ENCODE measurements at regions not wholly inside any gene's neighbourhood (a gene's known extent, or its start where the extent isn't known, plus 50 kb on each side); places are given as distances from the start of the nearest gene placed in this dataset.

GRCh38 chrX:9342561-9343051 is 122.3 kb upstream of the TBL1X start:
- no peak for TF ChIP-seq CTCF (IDR thresholded peaks at IDR 0.05)
- Histone ChIP-seq H3K4me1 (ENCODE audit: low read depth) (peaks cover 7% of the 10 kb centered on the region), H3K9me3 (no peaks in the 10 kb centered on the region), H3K36me3 (ENCODE audit: low read depth) (no peaks in the 10 kb centered on the region), H3K4me3 (no peak overlapping the region)
- intact Hi-C loops (cut with DNase I, micrococcal nuclease) = loop anchor here in 1 of 2 donors (2.0 kb wide), 1 partner anchor 120 kb away; no protein-coding TSS in a partner anchor
- DNase-seq (peak; percentile 81 to 87 (median 84)), ATAC-seq (peak; percentile 87)

DNA sequence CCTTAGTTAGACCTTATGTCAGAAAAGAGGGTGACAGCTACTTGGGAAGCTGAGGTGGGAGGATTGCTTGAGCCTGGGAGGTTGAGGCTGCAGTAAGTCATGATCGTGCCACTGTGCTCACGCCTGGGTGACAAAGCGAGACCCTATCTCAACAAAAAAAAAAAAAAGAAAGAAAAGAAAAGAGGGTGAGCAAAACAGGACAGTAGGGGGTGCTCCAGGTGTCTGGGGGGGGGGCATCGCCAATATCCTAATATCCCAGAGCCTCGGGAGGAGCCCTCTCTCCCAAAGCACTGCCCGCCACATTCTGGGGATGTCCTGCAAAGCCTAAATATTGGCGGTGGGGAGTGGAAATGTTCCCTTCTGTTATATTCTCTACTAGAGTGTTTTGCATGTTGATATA is 120.9 kb upstream of the TBL1X start:
- ATAC-seq (no peak), DNase-seq (no peak)
- Histone ChIP-seq H3K4me3 (no peak overlapping the region), H3K4me1 (ENCODE audit: low read depth) (peaks cover 7% of the 10 kb centered on the region), H3K36me3 (ENCODE audit: low read depth) (no peaks in the 10 kb centered on the region), H3K9me3 (no peaks in the 10 kb centered on the region)
- intact Hi-C loops (cut with DNase I, micrococcal nuclease) = loop anchor here in 1 of 2 donors (2.0 kb wide), 1 partner anchor 119 kb away; no protein-coding TSS in a partner anchor
- no peak for TF ChIP-seq CTCF (IDR thresholded peaks at IDR 0.05)

DNA sequence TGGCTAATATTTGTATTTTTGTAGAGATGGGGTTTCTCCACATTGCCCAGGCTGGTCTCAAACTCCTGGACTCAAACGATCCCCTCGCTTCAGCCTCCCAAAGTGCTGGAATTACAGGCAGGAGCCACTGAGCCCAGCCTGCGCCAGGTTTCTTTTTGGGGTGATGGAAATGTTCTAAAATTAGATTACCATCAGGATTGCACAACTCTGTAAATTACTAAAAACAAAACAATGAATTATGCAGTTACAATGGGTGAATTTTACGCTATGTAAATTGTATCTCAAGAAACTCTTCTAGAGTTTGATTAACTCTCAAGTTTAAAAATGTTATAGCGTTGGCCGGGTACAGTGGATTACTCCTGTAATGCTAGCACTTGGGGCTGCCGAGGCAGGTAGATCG is 118.9 kb upstream of the TBL1X start:
- no peaks in the 10 kb centered on the region for H3K36me3 ChIP-seq (ENCODE audit: low read depth)
- no peak for TF ChIP-seq CTCF (IDR thresholded peaks at IDR 0.05)
- H3K4me1 ChIP-seq (ENCODE audit: low read depth) = peaks cover 7% of the 10 kb centered on the region
- ATAC-seq = no peak
- no peak overlapping the region for H3K4me3 ChIP-seq
- no peaks in the 10 kb centered on the region for H3K9me3 ChIP-seq
- no peak for DNase-seq
- intact Hi-C loops (cut with DNase I, micrococcal nuclease) = no loop called here

DNA sequence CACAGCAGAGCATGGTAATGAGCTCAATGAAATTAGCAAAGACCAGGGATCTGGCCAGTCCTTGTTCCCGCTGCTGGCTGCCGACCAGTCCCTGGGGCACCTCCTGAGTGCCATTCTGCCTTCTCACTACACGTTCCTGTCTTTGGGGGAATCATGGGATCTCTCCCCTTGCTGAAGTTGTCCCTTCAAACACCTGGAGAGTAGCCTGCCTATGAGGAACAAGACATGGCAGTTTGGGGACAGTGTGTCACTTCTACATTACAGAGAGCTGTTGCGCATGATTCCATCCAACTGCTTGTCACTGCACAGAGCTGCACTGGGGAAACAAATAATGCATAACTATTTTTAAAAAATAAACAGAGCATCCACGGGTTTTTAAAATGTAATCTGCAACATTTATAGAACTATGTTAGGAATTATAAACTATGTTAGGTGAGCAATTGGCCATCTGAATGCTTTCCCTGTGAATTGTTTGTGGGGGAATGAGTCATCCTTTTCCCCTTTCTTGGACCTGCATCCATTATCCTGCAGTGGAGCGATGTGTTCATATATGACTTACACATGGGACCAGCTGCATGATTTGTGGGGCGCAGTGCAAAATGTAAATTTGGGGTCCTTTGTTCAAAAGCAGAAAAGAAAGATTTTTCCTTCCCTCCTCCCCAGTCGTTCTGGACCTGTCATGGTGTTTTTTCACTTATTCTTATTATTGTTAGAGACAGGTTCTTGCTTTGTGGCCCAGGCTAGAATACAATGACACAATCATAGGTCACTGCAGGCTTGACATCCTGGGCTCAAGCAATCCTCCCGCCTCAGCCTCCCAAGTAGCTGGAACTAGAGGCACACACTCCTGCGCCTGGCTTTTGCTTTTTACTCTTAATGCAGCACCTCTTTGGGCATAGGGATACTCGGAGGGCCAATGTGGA is 115.0 kb upstream of the TBL1X start:
- Histone ChIP-seq H3K4me1 (ENCODE audit: low read depth) (no peaks in the 10 kb centered on the region), H3K36me3 (ENCODE audit: low read depth) (no peaks in the 10 kb centered on the region), H3K4me3 (no peak overlapping the region), H3K9me3 (no peaks in the 10 kb centered on the region)
- intact Hi-C loops (cut with DNase I, micrococcal nuclease) = no loop called here
- ATAC-seq = no peak
- no peak for TF ChIP-seq CTCF (IDR thresholded peaks at IDR 0.05)
- DNase-seq = no peak

DNA sequence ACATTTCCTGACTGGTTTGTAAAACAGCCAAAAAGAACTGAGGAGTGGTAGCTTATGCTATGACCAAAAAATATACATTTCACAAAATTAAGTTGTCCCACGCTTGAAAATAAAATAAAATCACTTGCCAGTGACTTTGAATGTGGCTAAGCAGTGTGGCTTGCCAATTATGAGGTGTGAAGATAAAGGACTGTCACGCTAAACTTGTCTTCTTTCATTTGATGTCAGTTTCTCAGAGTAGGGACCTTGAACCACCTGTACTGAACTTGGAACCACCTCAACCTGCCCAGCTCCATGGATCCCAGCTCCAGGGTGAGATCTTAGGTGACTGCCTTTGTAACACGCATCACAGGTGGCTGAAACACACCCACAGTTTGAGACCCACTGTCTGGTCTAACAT is 113.7 kb upstream of the TBL1X start:
- no peak for TF ChIP-seq CTCF (IDR thresholded peaks at IDR 0.05)
- Histone ChIP-seq H3K9me3 (no peaks in the 10 kb centered on the region), H3K4me1 (ENCODE audit: low read depth) (no peaks in the 10 kb centered on the region), H3K36me3 (ENCODE audit: low read depth) (no peaks in the 10 kb centered on the region), H3K4me3 (no peak overlapping the region)
- intact Hi-C loops (cut with DNase I, micrococcal nuclease) = no loop called here
- ATAC-seq = no peak
- DNase-seq = no peak

All from mucosa of descending colon (tissue), 3 donors.